A673 (cell line): ENCODE measurements at regions not wholly inside any gene's neighbourhood (a gene's known extent, or its start where the extent isn't known, plus 50 kb on each side); places are given as distances from the start of the nearest gene placed in this dataset.

ENCODE experiments used
- BruUV-seq: library from RNA; stranded (reverse); fragments of 400-500 nt; replicated peaks from 2 replicates; lab custom pipeline; 2021; lab: Mats Ljungman, UMichigan
- CTCF ChIA-PET: fragments of 300-600 bp; sonication (Branson Sonifier 250); formaldehyde crosslinking; loops from one replicate; lab custom pipeline; 2022; ENCODE audit warnings: antibody characterized with exemption; lab: Charles Lee
- POLR2A ChIA-PET: fragments of 300-600 bp; sonication (Branson Sonifier 250); formaldehyde crosslinking; loops from one replicate; lab custom pipeline; 2022; ENCODE audit warnings: antibody characterized with exemption; ENCODE audit not compliant: low non-redundant PET; lab: Charles Lee
- DNase-seq: peaks from one replicate; pipeline ENCODE4 v3.0.0-alpha.2; 2015; ENCODE audit warnings: low spot score
- H3K27ac ChIP-seq: fragments of 200-600 bp; sonication (generic); 2 replicates; pipeline ENCODE4 v1.5.1; 2016; ENCODE audit warnings: mixed run types, low read depth, mild to moderate bottlenecking, mixed read lengths, antibody characterized with exemption, low read length; ENCODE audit not compliant: poor library complexity, severe bottlenecking
- H3K27me3 ChIP-seq: fragments of 200-600 bp; sonication (generic); replicated peaks from 2 replicates; pipeline ENCODE4 v1.6.1; 2017; ENCODE audit warnings: mixed run types, low read depth, mild to moderate bottlenecking, mixed read lengths, antibody characterized with exemption, low read length; ENCODE audit not compliant: insufficient read depth, poor library complexity
- H3K36me3 ChIP-seq: fragments of 200-600 bp; sonication (generic); 2 replicates; pipeline ENCODE4 v1.6.1; 2016; ENCODE audit warnings: mixed run types, mild to moderate bottlenecking, mixed read lengths, antibody characterized with exemption, low read length; ENCODE audit not compliant: insufficient read depth, poor library complexity, severe bottlenecking
- H3K4me1 ChIP-seq: fragments of 200-600 bp; sonication (generic); 2 replicates; pipeline ENCODE4 v1.6.1; 2017; ENCODE audit warnings: mixed run types, mild to moderate bottlenecking, mixed read lengths, antibody characterized with exemption, low read length; ENCODE audit not compliant: insufficient read depth, poor library complexity, severe bottlenecking
- H3K4me3 ChIP-seq: fragments of 200-600 bp; sonication (generic); 2 replicates; pipeline ENCODE4 v1.5.1; 2016; ENCODE audit warnings: low read depth, mixed run types, mild to moderate bottlenecking, mixed read lengths, low read length; ENCODE audit not compliant: poor library complexity, severe bottlenecking
- H3K9me3 ChIP-seq: fragments of 200-600 bp; sonication (generic); 2 replicates; pipeline ENCODE4 v1.6.1; 2016; ENCODE audit warnings: mixed run types, low read depth, mild to moderate bottlenecking, mixed read lengths, antibody characterized with exemption, low read length; ENCODE audit not compliant: poor library complexity, severe bottlenecking
- EZH2 ChIP-seq: fragments of 200-600 bp; sonication (generic); IDR thresholded peaks from 2 replicates; pipeline ENCODE4 v1.6.1; 2017; ENCODE audit warnings: borderline replicate concordance, low read depth, mild to moderate bottlenecking, mixed read lengths, antibody characterized with exemption, low read length; ENCODE audit not compliant: poor library complexity, severe bottlenecking
- intact Hi-C: fragments of 100-400 bp; cut with micrococcal nuclease; formaldehyde crosslinking; loops from one replicate; pipeline ENCODE4 v1.10.0; 2022; ENCODE audit not compliant: unreplicated experiment
- TF ChIP-seq, protein P1 (sequence below): fragments of 300-800, 200-600 bp; sonication (generic); conservative IDR thresholded peaks from 2 replicates; pipeline ENCODE4 v1.5.1; 2017; ENCODE audit warnings: low read depth, mild to moderate bottlenecking, antibody characterized with exemption, low read length, moderate library complexity, mixed read lengths

DNA sequence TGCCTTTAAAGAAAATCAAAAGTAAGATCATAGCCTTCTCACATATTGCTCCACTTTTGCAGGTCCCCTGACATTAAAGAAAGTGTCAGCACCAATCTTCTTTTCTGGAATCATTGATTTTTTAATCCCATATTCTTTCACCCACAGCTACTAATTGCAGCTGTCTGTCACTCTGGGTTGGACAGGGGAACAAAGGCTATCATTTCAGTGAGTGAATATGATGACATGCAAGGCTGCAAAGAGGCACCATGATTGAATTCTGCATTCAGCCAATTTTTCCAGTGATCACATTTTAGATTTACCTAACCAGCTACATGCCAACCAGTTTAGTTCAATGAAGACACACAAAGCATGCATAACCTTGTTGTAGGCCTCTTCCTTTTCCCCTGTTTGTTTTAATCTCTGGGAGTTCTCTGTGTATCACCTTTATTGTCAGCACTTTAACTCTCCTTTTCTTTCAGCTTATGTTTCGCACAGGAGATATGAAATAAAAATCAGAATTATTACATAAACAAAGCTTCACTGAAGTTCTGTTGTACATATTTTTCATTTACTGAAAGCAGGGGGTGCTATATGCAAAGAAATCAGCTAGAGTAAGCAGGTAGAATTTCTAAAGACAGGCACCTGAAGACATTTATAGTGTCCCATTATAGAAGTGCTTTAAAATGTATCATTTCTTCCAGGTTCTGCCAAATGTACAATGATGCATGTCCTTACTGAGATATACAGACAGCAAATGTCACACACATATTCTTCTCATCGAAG is 584.8 kb downstream of the PLA2G4A start:
- H3K4me3 ChIP-seq, result no peak overlapping the region
- H3K9me3 ChIP-seq, result no peaks in the 10 kb centered on the region
- no peak overlapping the region for H3K27ac ChIP-seq
- DNase-seq, result no peak
- CTCF ChIA-PET, result no interaction called here
- H3K36me3 ChIP-seq, result no peaks in the 10 kb centered on the region
- intact Hi-C loops, result no loop called here
- no peaks in the 10 kb centered on the region for H3K27me3 ChIP-seq
- BruUV-seq, result no TSS peak
- POLR2A ChIA-PET, result no interaction called here
- no peak for TF ChIP-seq EZH2
- TF ChIP-seq, protein P1, sequence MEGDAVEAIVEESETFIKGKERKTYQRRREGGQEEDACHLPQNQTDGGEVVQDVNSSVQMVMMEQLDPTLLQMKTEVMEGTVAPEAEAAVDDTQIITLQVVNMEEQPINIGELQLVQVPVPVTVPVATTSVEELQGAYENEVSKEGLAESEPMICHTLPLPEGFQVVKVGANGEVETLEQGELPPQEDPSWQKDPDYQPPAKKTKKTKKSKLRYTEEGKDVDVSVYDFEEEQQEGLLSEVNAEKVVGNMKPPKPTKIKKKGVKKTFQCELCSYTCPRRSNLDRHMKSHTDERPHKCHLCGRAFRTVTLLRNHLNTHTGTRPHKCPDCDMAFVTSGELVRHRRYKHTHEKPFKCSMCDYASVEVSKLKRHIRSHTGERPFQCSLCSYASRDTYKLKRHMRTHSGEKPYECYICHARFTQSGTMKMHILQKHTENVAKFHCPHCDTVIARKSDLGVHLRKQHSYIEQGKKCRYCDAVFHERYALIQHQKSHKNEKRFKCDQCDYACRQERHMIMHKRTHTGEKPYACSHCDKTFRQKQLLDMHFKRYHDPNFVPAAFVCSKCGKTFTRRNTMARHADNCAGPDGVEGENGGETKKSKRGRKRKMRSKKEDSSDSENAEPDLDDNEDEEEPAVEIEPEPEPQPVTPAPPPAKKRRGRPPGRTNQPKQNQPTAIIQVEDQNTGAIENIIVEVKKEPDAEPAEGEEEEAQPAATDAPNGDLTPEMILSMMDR, result peak; percentile 32; the same call in 1 of the 2 replicates
- no peaks in the 10 kb centered on the region for H3K4me1 ChIP-seq

DNA sequence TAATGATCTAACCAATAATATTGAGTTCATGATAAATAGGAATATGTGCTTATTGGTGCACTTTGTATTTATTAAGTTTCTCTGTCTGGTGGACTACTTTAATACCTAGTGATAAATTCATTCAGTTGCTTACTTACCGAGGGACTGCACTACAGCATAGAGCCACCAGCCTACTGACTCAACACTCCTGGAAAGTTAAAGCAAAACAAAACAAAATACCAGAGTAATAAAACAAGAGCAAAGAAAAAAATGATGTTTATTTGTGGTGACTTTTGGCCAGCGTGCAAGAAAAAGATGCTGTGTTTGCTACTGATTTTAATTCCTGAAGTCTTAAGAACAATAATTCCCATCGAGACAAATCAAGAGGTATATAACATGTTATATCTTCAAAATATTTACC is 586.3 kb downstream of the PLA2G4A start:
- intact Hi-C loops, result no loop called here
- Histone ChIP-seq H3K27me3 (no peaks in the 10 kb centered on the region), H3K4me1 (no peaks in the 10 kb centered on the region), H3K4me3 (no peak overlapping the region), H3K36me3 (no peaks in the 10 kb centered on the region), H3K27ac (no peak overlapping the region), H3K9me3 (no peaks in the 10 kb centered on the region)
- BruUV-seq, result no TSS peak
- ChIA-PET CTCF (no interaction called here), POLR2A (no interaction called here)
- TF ChIP-seq, protein P1, result no peak
- TF ChIP-seq EZH2, result no peak
- no peak for DNase-seq

DNA sequence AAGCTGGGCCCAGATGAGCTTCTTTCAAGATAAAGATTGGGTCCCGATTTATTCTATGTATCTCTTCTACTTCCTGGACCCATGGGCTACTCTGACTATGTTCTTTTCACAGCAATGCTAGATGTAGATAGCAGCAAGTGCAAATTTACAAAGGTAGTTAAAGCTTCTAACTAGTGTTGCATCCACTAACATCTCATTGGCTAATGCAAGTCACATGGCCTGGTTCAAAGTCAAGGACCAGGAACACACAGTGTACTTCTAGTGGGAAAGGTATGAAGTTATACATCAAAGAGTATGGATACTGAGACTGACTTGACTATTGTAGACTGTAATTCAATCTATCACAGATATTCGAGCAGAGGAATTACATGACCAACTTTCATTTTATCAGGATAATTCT is 588.8 kb downstream of the PLA2G4A start:
- CTCF ChIA-PET, result no interaction called here
- POLR2A ChIA-PET, result no interaction called here
- no peak for DNase-seq
- Histone ChIP-seq H3K4me1 (no peaks in the 10 kb centered on the region), H3K36me3 (no peaks in the 10 kb centered on the region), H3K9me3 (no peaks in the 10 kb centered on the region), H3K27me3 (no peaks in the 10 kb centered on the region), H3K4me3 (no peak overlapping the region), H3K27ac (no peak overlapping the region)
- TF ChIP-seq, protein P1, result no peak
- no peak for TF ChIP-seq EZH2
- intact Hi-C loops, result no loop called here
- no TSS peak for BruUV-seq
